Activated CD4-positive, alpha-beta T cell treated with anti-CD3 and anti-CD28 coated beads, Interleukin-2, amount 10 ng/mL, durations not matched to agents 7 days and 5 days (primary cell): ENCODE measurements at regions not wholly inside any gene's neighbourhood (a gene's known extent, or its start where the extent isn't known, plus 50 kb on each side); places are given as distances from the start of the nearest gene placed in this dataset. TPM values are rescaled to one million over a fixed set of nuclear protein-coding genes. Genes with fewer than 3 reads are reported as not detected.

Experiments
- CTCF ChIA-PET: fragments of 350-600 bp; sonication (Branson Sonifier 250); formaldehyde crosslinking; loops from one replicate; lab custom pipeline; 2021; ENCODE audit warnings: antibody characterized with exemption; lab: Charles Lee
- POLR2A ChIA-PET: fragments of 350-600 bp; sonication (Branson Sonifier 250); formaldehyde crosslinking; loops from one replicate; lab custom pipeline; 2021; ENCODE audit warnings: antibody characterized with exemption; lab: Charles Lee
- DNase-seq: peaks from one replicate; pipeline ENCODE4 v3.0.0-alpha.2; 2020
- H3K27ac Mint-ChIP-seq: one replicate; pipeline ENCODE4 v1.8.0; 2021; ENCODE audit warnings: mild to moderate bottlenecking, moderate library complexity, mixed read lengths
- H3K27me3 Mint-ChIP-seq: one replicate; pipeline ENCODE4 v1.8.0; 2021; ENCODE audit warnings: mixed read lengths
- H3K36me3 Mint-ChIP-seq: one replicate; pipeline ENCODE4 v1.8.0; 2021; ENCODE audit warnings: low read depth, mixed read lengths
- H3K4me1 Mint-ChIP-seq: one replicate; pipeline ENCODE4 v1.8.0; 2021; ENCODE audit warnings: mixed read lengths
- H3K4me3 Mint-ChIP-seq: one replicate; pipeline ENCODE4 v1.8.0; 2021; ENCODE audit warnings: mild to moderate bottlenecking, moderate library complexity, mixed read lengths
- H3K9me3 Mint-ChIP-seq: one replicate; pipeline ENCODE4 v1.8.0; 2021; ENCODE audit warnings: mixed read lengths
- microRNA-seq: library from miRNA; unstranded; fragments of <30 nt; microRNA quantifications from one replicate; pipeline ENCODE4 v1.2.0, GENCODE V29; 2021; ENCODE audit warnings: borderline microRNAs expressed, borderline replicate concordance

GRCh38 chr3:168157903-168158302 is 62.2 kb upstream of the GOLIM4 start:
- H3K36me3 Mint-ChIP-seq = no peaks in the 10 kb centered on the region
- H3K4me3 Mint-ChIP-seq = no peak overlapping the region
- H3K27ac Mint-ChIP-seq = no peak overlapping the region
- H3K4me1 Mint-ChIP-seq = no peaks in the 10 kb centered on the region
- DNase-seq = no peak
- CTCF ChIA-PET = no interaction called here
- peaks cover 9% of the 10 kb centered on the region for H3K9me3 Mint-ChIP-seq
- POLR2A ChIA-PET = interaction anchor here (0.6 kb wide), 1 partner anchor 118 kb away, joined by 4 read pairs; no protein-coding TSS in a partner anchor
- peaks cover 9% of the 10 kb centered on the region for H3K27me3 Mint-ChIP-seq

- H3K27me3 Mint-ChIP-seq = peaks cover 9% of the 10 kb centered on the region
- ChIA-PET POLR2A (interaction anchor here (0.6 kb wide), 1 partner anchor 117 kb away, joined by 4 read pairs; no protein-coding TSS in a partner anchor), CTCF (no interaction called here)
- H3K27ac Mint-ChIP-seq = no peak overlapping the region
- no peaks in the 10 kb centered on the region for H3K36me3 Mint-ChIP-seq
- no peak for DNase-seq
- no peaks in the 10 kb centered on the region for H3K4me1 Mint-ChIP-seq
- H3K4me3 Mint-ChIP-seq = no peak overlapping the region
- H3K9me3 Mint-ChIP-seq = peaks cover 10% of the 10 kb centered on the region
Measured at GRCh38 chr3:168157099-168157700, 61.5 kb upstream of the GOLIM4 start.

GRCh38 chr3:168156479-168156878 is 60.8 kb upstream of the GOLIM4 start:
- POLR2A ChIA-PET = no interaction called here
- peaks cover 15% of the 10 kb centered on the region for H3K9me3 Mint-ChIP-seq

GRCh38 chr3:168155303-168155702 is 59.6 kb upstream of the GOLIM4 start:
- Mint-ChIP-seq H3K4me1 (no peaks in the 10 kb centered on the region), H3K27ac (no peak overlapping the region), H3K27me3 (peaks cover 9% of the 10 kb centered on the region), H3K36me3 (no peaks in the 10 kb centered on the region), H3K4me3 (no peak overlapping the region), H3K9me3 (peaks cover 15% of the 10 kb centered on the region)
- ChIA-PET POLR2A (no interaction called here), CTCF (interaction anchor here (0.6 kb wide), 1 partner anchor 451 kb away, joined by 3 read pairs; no protein-coding TSS in a partner anchor)
- DNase-seq = no peak

More at GRCh38 chr3:168156479-168156878, 60.8 kb upstream of the GOLIM4 start:
- Mint-ChIP-seq H3K27me3 (peaks cover 9% of the 10 kb centered on the region), H3K27ac (no peak overlapping the region), H3K36me3 (no peaks in the 10 kb centered on the region), H3K4me3 (no peak overlapping the region), H3K4me1 (no peaks in the 10 kb centered on the region)
- CTCF ChIA-PET = interaction anchor here (0.6 kb wide), 1 partner anchor 1676 kb away, joined by 5 read pairs; no protein-coding TSS in a partner anchor
- no peak for DNase-seq

GRCh38 chr3:168154089-168154488 is 58.4 kb upstream of the GOLIM4 start:
- no peak for DNase-seq
- Mint-ChIP-seq H3K27me3 (peaks cover 9% of the 10 kb centered on the region), H3K36me3 (no peaks in the 10 kb centered on the region), H3K4me3 (no peak overlapping the region), H3K9me3 (peaks cover 15% of the 10 kb centered on the region), H3K27ac (no peak overlapping the region), H3K4me1 (no peaks in the 10 kb centered on the region)
- CTCF ChIA-PET = no interaction called here
- POLR2A ChIA-PET = no interaction called here

GRCh38 chr3:168152149-168152548 is 56.4 kb upstream of the GOLIM4 start:
- POLR2A ChIA-PET = no interaction called here
- CTCF ChIA-PET = no interaction called here

More at GRCh38 chr3:168152149-168152548, 56.4 kb upstream of the GOLIM4 start:
- no peak overlapping the region for H3K27ac Mint-ChIP-seq
- DNase-seq = no peak
- H3K9me3 Mint-ChIP-seq = peaks cover 15% of the 10 kb centered on the region
- H3K4me1 Mint-ChIP-seq = no peaks in the 10 kb centered on the region
- peaks cover 10% of the 10 kb centered on the region for H3K27me3 Mint-ChIP-seq
- no peak overlapping the region for H3K4me3 Mint-ChIP-seq
- no peaks in the 10 kb centered on the region for H3K36me3 Mint-ChIP-seq

Small RNA genes in the stretch of these regions (microRNA-seq; reads per million reads assigned to microRNA genes)
- gene MIR551B = not detected
